T-helper 17 cell (primary cell): ENCODE measurements at regions not wholly inside any gene's neighbourhood (a gene's known extent, or its start where the extent isn't known, plus 50 kb on each side); places are given as distances from the start of the nearest gene placed in this dataset.

Source experiments
- ATAC-seq: fragments of 150-1000 bp; cut with Tn5 transposase; 2 replicates; pipeline ENCODE4 v1.10.0; 2021; ENCODE audit warnings: mild to moderate bottlenecking, moderate library complexity
- DNase-seq, 3 donors: peaks; one replicate each; pipeline versions ENCODE4 v3.0.0 to v3.0.0-alpha.2; 2020 to 2021
- H3K9me3 ChIP-seq: one replicate; pipeline ENCODE4 v1.7.0; 2013; ENCODE audit warnings: low read length, mild to moderate bottlenecking; ENCODE audit not compliant: control insufficient read depth, poor library complexity, severe bottlenecking
- H3K27ac Mint-ChIP-seq: one replicate; pipeline ENCODE4 v1.8.0; 2022; ENCODE audit warnings: mild to moderate bottlenecking, moderate library complexity, mixed read lengths
- H3K27me3 Mint-ChIP-seq: one replicate; pipeline ENCODE4 v1.8.0; 2022; ENCODE audit warnings: mixed read lengths
- H3K36me3 Mint-ChIP-seq: one replicate; pipeline ENCODE4 v1.8.0; 2022; ENCODE audit warnings: low read depth, mixed read lengths
- H3K4me1 Mint-ChIP-seq: one replicate; pipeline ENCODE4 v1.8.0; 2022; ENCODE audit warnings: mild to moderate bottlenecking, mixed read lengths
- H3K4me3 Mint-ChIP-seq: one replicate; pipeline ENCODE4 v1.8.0; 2022; ENCODE audit warnings: mild to moderate bottlenecking, moderate library complexity, mixed read lengths

DNA sequence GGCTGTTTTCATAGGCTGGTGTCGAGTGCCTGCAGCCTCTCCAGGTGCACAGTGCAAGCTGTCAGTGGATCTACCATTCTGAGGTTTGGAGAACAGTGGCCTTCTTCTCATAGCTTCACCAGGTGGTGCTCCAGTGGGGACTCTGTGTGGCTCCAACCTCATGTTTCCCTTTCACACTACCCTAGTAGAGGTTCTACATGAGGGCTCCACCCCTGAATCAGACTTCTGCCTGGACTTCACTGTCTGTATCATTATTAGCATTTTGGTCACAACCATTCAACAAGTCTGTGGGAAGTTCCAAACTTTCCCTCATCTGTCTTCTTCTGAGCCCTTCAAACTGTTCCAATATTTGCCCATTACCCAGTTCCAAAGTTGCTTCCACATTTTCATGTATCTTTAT is 1003.7 kb downstream of the MCTP2 start:
- no peaks in the 10 kb centered on the region for H3K4me1 Mint-ChIP-seq
- H3K36me3 Mint-ChIP-seq: no peaks in the 10 kb centered on the region
- H3K27me3 Mint-ChIP-seq: no peaks in the 10 kb centered on the region
- no peak overlapping the region for H3K27ac Mint-ChIP-seq
- ATAC-seq (no peak), DNase-seq (no peak)
- no peaks in the 10 kb centered on the region for H3K9me3 ChIP-seq
- H3K4me3 Mint-ChIP-seq: no peak overlapping the region

DNA sequence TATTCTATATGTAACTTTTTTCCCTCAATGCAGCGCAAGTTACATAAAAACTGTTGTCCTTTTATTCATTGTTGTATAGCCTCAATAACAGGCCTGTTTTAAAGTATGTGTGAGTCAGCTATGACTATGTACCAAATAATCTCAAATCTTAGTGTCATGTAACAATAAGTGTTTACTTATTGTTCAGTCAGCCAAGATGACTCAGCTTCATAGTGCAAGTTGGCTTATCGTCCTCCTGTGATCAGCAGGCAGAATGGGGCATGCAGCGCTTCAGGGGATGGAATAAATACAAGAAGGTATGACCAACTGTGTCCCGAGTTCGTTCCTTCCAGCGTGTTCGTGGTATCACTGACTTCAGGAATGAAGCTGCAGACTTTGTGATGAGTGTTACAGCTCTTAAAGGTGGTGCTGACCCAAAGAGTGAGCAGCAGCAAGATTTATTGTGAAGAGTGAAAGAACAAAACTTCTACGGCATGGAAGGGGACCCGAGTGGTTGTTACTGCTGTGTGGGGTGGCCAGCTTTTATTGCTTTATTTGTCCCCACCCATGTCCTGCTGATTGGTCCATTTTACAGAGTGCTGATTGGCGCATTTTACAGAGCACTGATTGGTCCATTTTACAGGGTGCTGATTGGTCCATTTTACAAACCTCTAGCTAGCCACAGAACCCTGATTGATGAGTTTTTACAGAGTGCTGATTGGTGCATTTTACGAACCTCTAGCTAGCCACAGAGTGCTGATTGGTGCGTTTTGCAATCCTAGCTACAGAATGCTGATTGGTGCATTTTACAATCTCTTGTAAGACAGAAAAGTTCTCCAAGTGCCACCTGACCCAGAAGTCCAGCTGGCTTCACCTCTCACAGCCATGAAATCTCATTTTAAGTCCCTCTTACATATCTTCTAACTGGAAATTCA is 1016.0 kb downstream of the MCTP2 start:
- Mint-ChIP-seq H3K4me3 (no peak overlapping the region), H3K27me3 (no peaks in the 10 kb centered on the region), H3K36me3 (no peaks in the 10 kb centered on the region), H3K27ac (no peak overlapping the region), H3K4me1 (no peaks in the 10 kb centered on the region)
- H3K9me3 ChIP-seq: no peaks in the 10 kb centered on the region
- no peak for ATAC-seq
- DNase-seq: no peak

GRCh38 chr15:95249524-95249923 is 1018.2 kb downstream of the MCTP2 start:
- Mint-ChIP-seq H3K27me3 (no peaks in the 10 kb centered on the region), H3K4me1 (no peaks in the 10 kb centered on the region), H3K4me3 (no peak overlapping the region), H3K36me3 (no peaks in the 10 kb centered on the region), H3K27ac (no peak overlapping the region)
- DNase-seq: no peak
- ATAC-seq: no peak
- no peaks in the 10 kb centered on the region for H3K9me3 ChIP-seq

DNA sequence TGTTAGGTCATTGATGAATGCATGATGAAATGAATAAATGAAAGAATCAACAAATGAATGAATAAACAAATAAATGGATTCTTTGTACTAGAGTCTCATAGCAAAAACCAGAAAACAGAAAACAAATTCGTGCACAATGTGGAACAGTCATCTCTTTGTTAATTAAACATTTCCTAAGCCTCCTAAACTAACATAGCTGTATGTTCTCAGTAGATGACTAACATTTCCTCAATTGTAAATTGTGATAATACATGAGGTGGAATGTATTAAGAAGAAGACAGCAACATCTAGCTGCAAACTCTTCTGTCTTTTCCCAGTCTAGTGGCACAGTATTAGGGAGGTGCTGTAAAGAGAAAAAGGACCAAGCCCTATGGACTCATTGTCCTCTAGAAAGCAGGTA is 1021.0 kb downstream of the MCTP2 start:
- H3K36me3 Mint-ChIP-seq: no peaks in the 10 kb centered on the region
- no peak overlapping the region for H3K27ac Mint-ChIP-seq
- no peaks in the 10 kb centered on the region for H3K9me3 ChIP-seq
- DNase-seq: no peak
- peaks cover 8% of the 10 kb centered on the region for H3K27me3 Mint-ChIP-seq
- H3K4me3 Mint-ChIP-seq: no peak overlapping the region
- H3K4me1 Mint-ChIP-seq: no peaks in the 10 kb centered on the region
- ATAC-seq: no peak

DNA sequence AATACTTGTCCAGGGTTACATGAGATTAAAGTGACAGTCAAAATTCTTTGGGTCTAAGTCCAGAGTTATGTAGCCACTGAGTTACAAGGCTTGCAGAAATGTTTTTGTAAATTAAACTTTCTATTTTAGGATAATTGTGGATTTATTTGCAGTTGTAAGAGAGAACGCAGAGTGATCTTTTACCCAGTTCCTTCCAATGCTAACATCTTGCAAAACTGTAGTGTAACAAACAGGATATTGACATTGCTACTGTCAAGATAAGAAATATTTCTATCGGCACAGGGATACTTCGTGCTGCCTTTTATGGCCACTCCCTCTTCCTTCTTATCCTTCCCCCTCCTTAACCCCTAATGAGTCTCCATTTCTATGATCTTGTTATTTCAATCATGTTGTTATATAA is 1022.9 kb downstream of the MCTP2 start:
- no peak for ATAC-seq

GRCh38 chr15:95259513-95259912 is 1028.2 kb downstream of the MCTP2 start:
- H3K4me1 Mint-ChIP-seq: no peaks in the 10 kb centered on the region
- H3K27me3 Mint-ChIP-seq: peaks cover 42% of the 10 kb centered on the region

More for the DNA sequence above, 1022.9 kb downstream of the MCTP2 start:
- no peak for DNase-seq
- Mint-ChIP-seq H3K27ac (no peak overlapping the region), H3K36me3 (no peaks in the 10 kb centered on the region), H3K4me1 (no peaks in the 10 kb centered on the region), H3K4me3 (no peak overlapping the region), H3K27me3 (peaks cover 13% of the 10 kb centered on the region)
- H3K9me3 ChIP-seq: no peaks in the 10 kb centered on the region

GRCh38 chr15:95259965-95260364 is 1028.6 kb downstream of the MCTP2 start:
- no peaks in the 10 kb centered on the region for H3K9me3 ChIP-seq
- no peak for DNase-seq
- no peak overlapping the region for H3K4me3 Mint-ChIP-seq
- peaks cover 42% of the 10 kb centered on the region for H3K27me3 Mint-ChIP-seq
- no peaks in the 10 kb centered on the region for H3K36me3 Mint-ChIP-seq
- no peaks in the 10 kb centered on the region for H3K4me1 Mint-ChIP-seq
- no peak overlapping the region for H3K27ac Mint-ChIP-seq
- ATAC-seq: no peak

More at GRCh38 chr15:95259513-95259912, 1028.2 kb downstream of the MCTP2 start:
- Mint-ChIP-seq H3K27ac (no peak overlapping the region), H3K4me3 (no peak overlapping the region), H3K36me3 (no peaks in the 10 kb centered on the region)
- DNase-seq (peak in 1 of 3 donors; percentile 8), ATAC-seq (no peak)
- H3K9me3 ChIP-seq: no peaks in the 10 kb centered on the region

DNA sequence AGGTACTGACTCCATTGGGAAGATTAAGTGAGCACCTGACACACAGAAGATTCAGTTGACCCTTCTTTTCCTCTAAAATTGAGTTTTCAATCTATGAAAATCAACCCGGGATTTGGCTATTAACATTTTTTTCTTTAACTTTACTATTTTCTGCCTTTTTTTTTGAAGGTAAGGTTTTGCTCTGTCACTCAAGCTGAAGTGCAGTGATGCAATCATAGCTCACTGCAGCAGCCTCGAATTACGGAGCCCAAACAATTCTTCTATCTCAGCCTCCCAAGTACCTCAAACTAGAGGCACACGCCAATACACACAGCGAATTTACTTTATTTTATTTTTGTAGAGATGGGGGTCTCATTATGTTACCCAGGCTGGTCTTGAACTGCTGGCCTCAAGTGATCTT is 1029.5 kb downstream of the MCTP2 start:
- ATAC-seq (no peak), DNase-seq (no peak)
- Mint-ChIP-seq H3K27me3 (peaks cover 42% of the 10 kb centered on the region), H3K27ac (no peak overlapping the region), H3K4me3 (no peak overlapping the region), H3K4me1 (no peaks in the 10 kb centered on the region), H3K36me3 (no peaks in the 10 kb centered on the region)
- H3K9me3 ChIP-seq: no peaks in the 10 kb centered on the region

GRCh38 chr15:95261546-95261945 is 1030.2 kb downstream of the MCTP2 start:
- no peaks in the 10 kb centered on the region for H3K36me3 Mint-ChIP-seq
- no peaks in the 10 kb centered on the region for H3K4me1 Mint-ChIP-seq
- no peak overlapping the region for H3K4me3 Mint-ChIP-seq
- no peak for DNase-seq
- no peak for ATAC-seq
- H3K27ac Mint-ChIP-seq: no peak overlapping the region
- H3K27me3 Mint-ChIP-seq: peaks cover 38% of the 10 kb centered on the region
- H3K9me3 ChIP-seq: no peaks in the 10 kb centered on the region

- H3K36me3 Mint-ChIP-seq: no peaks in the 10 kb centered on the region
- H3K4me1 Mint-ChIP-seq: no peaks in the 10 kb centered on the region
- H3K27ac Mint-ChIP-seq: no peak overlapping the region
- DNase-seq (no peak), ATAC-seq (no peak)
- no peak overlapping the region for H3K4me3 Mint-ChIP-seq
- peaks cover 34% of the 10 kb centered on the region for H3K27me3 Mint-ChIP-seq
- H3K9me3 ChIP-seq: no peaks in the 10 kb centered on the region
Measured at GRCh38 chr15:95261968-95262367, 1030.6 kb downstream of the MCTP2 start.

GRCh38 chr15:95262866-95263564 is 1031.7 kb downstream of the MCTP2 start:
- H3K27ac Mint-ChIP-seq: no peak overlapping the region
- ATAC-seq (no peak), DNase-seq (no peak)
- no peaks in the 10 kb centered on the region for H3K4me1 Mint-ChIP-seq
- H3K36me3 Mint-ChIP-seq: no peaks in the 10 kb centered on the region
- H3K4me3 Mint-ChIP-seq: no peak overlapping the region
- H3K27me3 Mint-ChIP-seq: peaks cover 34% of the 10 kb centered on the region
- H3K9me3 ChIP-seq: no peaks in the 10 kb centered on the region

- Mint-ChIP-seq H3K4me3 (no peak overlapping the region), H3K4me1 (no peaks in the 10 kb centered on the region), H3K27me3 (peaks cover 34% of the 10 kb centered on the region), H3K27ac (no peak overlapping the region), H3K36me3 (no peaks in the 10 kb centered on the region)
- ATAC-seq (no peak), DNase-seq (no peak)
- no peaks in the 10 kb centered on the region for H3K9me3 ChIP-seq
Measured at GRCh38 chr15:95263751-95264150, 1032.4 kb downstream of the MCTP2 start.

DNA sequence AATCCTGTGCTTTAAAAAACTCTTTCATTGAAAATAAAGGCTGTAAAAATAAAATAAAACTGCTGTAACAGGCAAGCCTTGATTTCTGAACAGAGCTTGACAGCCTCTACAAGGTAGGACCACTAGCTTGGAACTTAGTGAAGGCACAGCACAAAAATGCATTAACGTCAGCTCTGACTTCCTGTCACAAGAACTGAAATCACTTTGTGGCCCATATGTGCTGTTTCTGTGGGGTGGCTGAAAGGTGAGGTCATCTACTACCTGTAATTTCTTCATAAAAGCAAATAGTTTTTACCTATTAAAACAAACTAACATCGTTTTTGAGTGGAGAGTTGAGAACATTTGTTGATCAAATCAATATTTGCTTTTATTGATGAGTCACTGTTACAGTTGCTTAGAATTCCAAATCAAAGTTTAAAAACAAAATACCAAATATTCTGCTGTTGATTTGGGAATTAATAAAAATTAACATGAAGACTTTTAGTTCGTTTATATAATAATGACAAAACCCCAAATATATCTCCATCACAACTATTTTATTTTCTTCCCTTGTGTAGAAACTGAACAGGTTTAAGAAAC is 1034.1 kb downstream of the MCTP2 start:
- DNase-seq: no peak
- no peaks in the 10 kb centered on the region for H3K36me3 Mint-ChIP-seq
- H3K27me3 Mint-ChIP-seq: peaks cover 19% of the 10 kb centered on the region
- H3K4me3 Mint-ChIP-seq: no peak overlapping the region
- no peak overlapping the region for H3K27ac Mint-ChIP-seq
- H3K9me3 ChIP-seq: no peaks in the 10 kb centered on the region
- ATAC-seq: no peak
- H3K4me1 Mint-ChIP-seq: no peaks in the 10 kb centered on the region
